Keratinocyte (primary cell): ENCODE measurements at regions not wholly inside any gene's neighbourhood (a gene's known extent, or its start where the extent isn't known, plus 50 kb on each side); places are given as distances from the start of the nearest gene placed in this dataset.

Source experiments
- DNase-seq: peaks from one replicate; pipeline ENCODE4 v3.0.0-alpha.2; 2011; ENCODE audit warnings: low read depth, missing footprints, low spot score
- FAIRE-seq: peaks from 2 replicates; lab custom pipeline; 2011; peaks lifted over from hg19 to GRCh38; lab: Jason Lieb, UNC
- H2AFZ ChIP-seq: 2 replicates; pipeline ENCODE4 v1.6.0; 2012; ENCODE audit warnings: low read length, control low read depth, inconsistent platforms; ENCODE audit not compliant: control insufficient read depth
- H3K27ac ChIP-seq: 2 replicates; pipeline ENCODE4 v1.5.1; 2011; ENCODE audit warnings: low read length; ENCODE audit not compliant: control insufficient read depth, insufficient read depth
- H3K27me3 ChIP-seq: 3 replicates; pipeline ENCODE4 v1.6.0; 2011; ENCODE audit warnings: low read length; ENCODE audit not compliant: control insufficient read depth, insufficient read depth; ENCODE audit errors: extremely low read depth
- H3K36me3 ChIP-seq, 2 experiments: 2 replicates in 1 of 2; 3 replicates in 1 of 2; pipeline ENCODE4 v1.5.1; 2011; ENCODE audit warnings: low read length in 2 of 2, mild to moderate bottlenecking in 1 of 2; ENCODE audit not compliant: control insufficient read depth in 2 of 2, insufficient read depth in 2 of 2; ENCODE audit errors: extremely low read depth in 1 of 2
- H3K4me1 ChIP-seq: 3 replicates; pipeline ENCODE4 v1.5.1; 2011; ENCODE audit warnings: low read length; ENCODE audit not compliant: control insufficient read depth, insufficient read depth; ENCODE audit errors: extremely low read depth
- H3K4me2 ChIP-seq: 3 replicates; pipeline ENCODE4 v1.6.0; 2011; ENCODE audit warnings: low read depth, low read length; ENCODE audit not compliant: control insufficient read depth, insufficient read depth; ENCODE audit errors: extremely low read depth
- H3K4me3 ChIP-seq, 3 experiments: fragments of 200-600 bp in 1 of 3; sonication (generic) in 1 of 3; 2 replicates in 2 of 3; 3 replicates in 1 of 3; pipeline ENCODE4 v1.5.1; 2011 to 2016; ENCODE audit warnings: low read length in 3 of 3, mild to moderate bottlenecking in 3 of 3, control low read depth in 2 of 3, inconsistent platforms in 1 of 3, low read depth in 1 of 3, mixed read lengths in 1 of 3, mixed run types in 1 of 3, moderate library complexity in 1 of 3; ENCODE audit not compliant: control insufficient read depth in 2 of 3, insufficient read depth in 2 of 3; ENCODE audit errors: extremely low read depth in 1 of 3
- H3K79me2 ChIP-seq: 2 replicates; pipeline ENCODE4 v1.6.0; 2012; ENCODE audit warnings: low read length; ENCODE audit not compliant: control insufficient read depth, insufficient read depth
- H3K9ac ChIP-seq: 3 replicates; pipeline ENCODE4 v1.6.0; 2011; ENCODE audit warnings: low read length; ENCODE audit not compliant: control insufficient read depth, insufficient read depth; ENCODE audit errors: extremely low read depth
- H3K9me1 ChIP-seq: 3 replicates; pipeline ENCODE4 v1.6.0; 2011; ENCODE audit warnings: low read length; ENCODE audit not compliant: control insufficient read depth, insufficient read depth; ENCODE audit errors: extremely low read depth
- H3K9me3 ChIP-seq: 2 replicates; pipeline ENCODE4 v1.5.1; 2012; ENCODE audit warnings: low read depth, low read length; ENCODE audit not compliant: control insufficient read depth
- H4K20me1 ChIP-seq: 3 replicates; pipeline ENCODE4 v1.6.0; 2011; ENCODE audit warnings: low read length; ENCODE audit not compliant: control insufficient read depth, insufficient read depth; ENCODE audit errors: extremely low read depth
- CTCF ChIP-seq, 3 experiments: IDR thresholded peaks in 1 of 3; conservative IDR thresholded peaks in 1 of 3; optimal IDR thresholded peaks in 1 of 3; 2 replicates in 2 of 3; 3 replicates in 1 of 3; pipeline versions ENCODE3 to v1.5.1; 2011; ENCODE audit warnings: low read length in 3 of 3, mild to moderate bottlenecking in 3 of 3, moderate library complexity in 2 of 3, control low read depth in 1 of 3, inconsistent platforms in 1 of 3; ENCODE audit not compliant: insufficient read depth in 2 of 3; ENCODE audit errors: extremely low read depth in 1 of 3
- EZH2 ChIP-seq: IDR thresholded peaks from one replicate; pipeline ENCODE4 v1.6.1; 2012; ENCODE audit warnings: inconsistent platforms, mild to moderate bottlenecking, low read length, moderate library complexity
- dilution Hi-C: fragments of 300-500 bp; cut with MboI; formaldehyde crosslinking; loops from one replicate; pipeline ENCODE4 v1.7.0; 2020; ENCODE audit warnings: low sequenced_read_pairs; ENCODE audit not compliant: extremely low pct_ligation_motif_present

- Histone ChIP-seq H3K4me3 (no peak overlapping the region), H3K4me1 (no peaks in the 10 kb centered on the region), H3K79me2 (no peaks in the 10 kb centered on the region), H3K36me3 (no peaks in the 10 kb centered on the region), H3K4me2 (no peak overlapping the region), H2AFZ (no peak overlapping the region), H3K9me1 (no peaks in the 10 kb centered on the region), H3K9ac (no peak overlapping the region), H4K20me1 (no peaks in the 10 kb centered on the region), H3K9me3 (no peaks in the 10 kb centered on the region), H3K27ac (no peak overlapping the region), H3K27me3 (no peaks in the 10 kb centered on the region)
- TF ChIP-seq EZH2 (no peak), CTCF (optimal IDR thresholded peaks at IDR 0.05 in 1 of 3, IDR thresholded peaks at IDR 0.05 in 1 of 3, conservative IDR thresholded peaks at IDR 0.05 in 1 of 3; ENCODE audit: extremely low read depth in 1 of 3, insufficient read depth in 2 of 3, low read length in 3 of 3) (no peak)
- no peak for FAIRE-seq
- dilution Hi-C loops = no loop called here
- peak; percentile 11 for DNase-seq
Observed at GRCh38 chr10:58898854-58899573, 277.4 kb upstream of the PHYHIPL start.

- H3K9me3 ChIP-seq = no peaks in the 10 kb centered on the region
- H3K36me3 ChIP-seq = no peaks in the 10 kb centered on the region
- no peaks in the 10 kb centered on the region for H3K27me3 ChIP-seq
- dilution Hi-C loops = no loop called here
- H3K9ac ChIP-seq = no peak overlapping the region
- no peak overlapping the region for H3K4me2 ChIP-seq
- H3K4me3 ChIP-seq = no peak overlapping the region
- H3K4me1 ChIP-seq = no peaks in the 10 kb centered on the region
- DNase-seq (no peak), FAIRE-seq (no peak)
- no peaks in the 10 kb centered on the region for H3K9me1 ChIP-seq
- H3K27ac ChIP-seq = no peak overlapping the region
- H4K20me1 ChIP-seq = no peaks in the 10 kb centered on the region
- no peak for TF ChIP-seq EZH2
- no peak overlapping the region for H2AFZ ChIP-seq
- H3K79me2 ChIP-seq = no peaks in the 10 kb centered on the region
Observed at GRCh38 chr10:58901092-58901646, 275.3 kb upstream of the PHYHIPL start.
